ENCODE measurements at regions not wholly inside any gene's neighbourhood (a gene's known extent, or its start where the extent isn't known, plus 50 kb on each side); places are given as distances from the start of the nearest gene placed in this dataset.

GRCh38 chr1:61515096-61515495 lies 209.8 kb downstream of the TM2D1 start:
- H3K36me3 ChIP-seq (ENCODE audit: insufficient read depth) = no peaks in the 10 kb centered on the region
- no peak for TF ChIP-seq CTCF (conservative IDR thresholded peaks at IDR 0.05; ENCODE audit: low read depth, low read length)
- H4K20me1 ChIP-seq (ENCODE audit: insufficient read depth) = no peaks in the 10 kb centered on the region
- peaks cover 4% of the 10 kb centered on the region for H3K4me1 ChIP-seq (ENCODE audit: low read depth, poor library complexity, severe bottlenecking)
- H2AFZ ChIP-seq (ENCODE audit: low read depth) = no peak overlapping the region
- H3K79me2 ChIP-seq (ENCODE audit: insufficient read depth, low read depth) = no peaks in the 10 kb centered on the region
- H3K4me2 ChIP-seq = no peak overlapping the region
- no peak overlapping the region for H3K9ac ChIP-seq
- H3K27me3 ChIP-seq (ENCODE audit: insufficient read depth, low read depth) = no peaks in the 10 kb centered on the region
- H3K27ac ChIP-seq = no peak overlapping the region
- no peak overlapping the region for H3K4me3 ChIP-seq (IDR thresholded peaks at IDR 0.05; ENCODE audit: insufficient read depth, low read depth, low read length)

Data from KMS-11 (cell line).